Left ventricle myocardium superior (tissue), 1 donor: ENCODE measurements at regions not wholly inside any gene's neighbourhood (a gene's known extent, or its start where the extent isn't known, plus 50 kb on each side); places are given as distances from the start of the nearest gene placed in this dataset.

Experiments used
- ATAC-seq: fragments of 200-7000 bp; cut with Tn5 transposase; one replicate; pipeline ENCODE4 v1.9.1; 2020; ENCODE audit warnings: mild to moderate bottlenecking, moderate library complexity
- DNase-seq: peaks from one replicate; pipeline ENCODE4 v3.0.0-alpha.2; 2020
- intact Hi-C: fragments of 100-400 bp; cut with micrococcal nuclease; formaldehyde crosslinking; loops from one replicate; pipeline ENCODE4 v1.11.0; 2022
- donor health status: DM: no; HTN: yes; CAD: no; lungs with severe emphysema.

- ATAC-seq (no peak), DNase-seq (no peak)
- intact Hi-C loops = no loop called here
Measured at GRCh38 chr4:11197631-11198341, 230.9 kb downstream of the HS3ST1 start.

GRCh38 chr4:11196927-11197522 lies 231.7 kb downstream of the HS3ST1 start:
- intact Hi-C loops = no loop called here
- DNase-seq (no peak), ATAC-seq (no peak)

GRCh38 chr4:11194431-11194830 lies 234.3 kb downstream of the HS3ST1 start:
- intact Hi-C loops = no loop called here
- DNase-seq (no peak), ATAC-seq (no peak)

- intact Hi-C loops = no loop called here
- DNase-seq (no peak), ATAC-seq (no peak)
Measured at GRCh38 chr4:11189756-11190155, 238.9 kb downstream of the HS3ST1 start.

DNA sequence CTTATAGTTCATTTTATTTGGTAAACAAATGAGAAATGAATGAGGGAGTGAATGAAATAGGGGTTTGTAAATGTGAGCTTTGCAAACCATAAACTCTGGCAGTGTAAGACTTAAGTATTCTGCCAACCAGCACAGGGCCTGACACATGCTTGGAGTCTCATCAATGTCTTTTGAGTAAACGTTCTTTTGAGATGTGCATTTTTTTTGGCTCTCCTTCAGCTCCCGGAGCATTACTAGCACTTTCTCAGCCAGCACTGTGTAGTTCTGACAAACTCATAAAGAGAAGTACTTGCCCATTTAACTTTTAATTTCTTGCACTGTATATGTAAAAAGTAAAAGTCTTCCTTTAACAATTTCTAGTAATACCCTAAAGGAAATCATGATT lies 245.3 kb downstream of the HS3ST1 start:
- intact Hi-C loops = no loop called here
- DNase-seq (no peak), ATAC-seq (no peak)

- DNase-seq (no peak), ATAC-seq (no peak)
- intact Hi-C loops = no loop called here
Measured at GRCh38 chr4:11182586-11183355, 245.9 kb downstream of the HS3ST1 start.

- intact Hi-C loops = no loop called here
- ATAC-seq = no peak
- no peak for DNase-seq
Measured at GRCh38 chr4:11182031-11182430, 246.7 kb downstream of the HS3ST1 start.

DNA sequence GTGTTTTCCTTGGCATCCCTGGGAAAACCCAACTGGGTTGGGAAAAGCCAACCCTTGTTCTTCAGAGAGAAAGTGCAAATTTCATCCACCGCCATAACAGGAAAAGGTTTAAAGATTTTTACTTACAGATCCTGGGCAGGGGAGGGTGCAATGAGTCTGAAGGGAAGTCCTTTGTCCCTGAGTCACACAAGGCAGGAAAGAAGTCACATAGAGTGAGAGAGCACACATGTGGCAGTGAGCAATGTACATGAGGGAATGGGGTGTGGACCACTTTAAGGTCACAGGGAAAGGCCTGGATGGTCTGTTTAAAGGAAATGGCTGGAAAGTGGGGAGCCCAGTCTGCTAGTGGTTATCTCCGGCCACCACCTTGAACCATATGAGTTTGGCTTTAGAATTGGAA lies 248.9 kb downstream of the HS3ST1 start:
- intact Hi-C loops = no loop called here
- ATAC-seq = no peak
- no peak for DNase-seq

DNA sequence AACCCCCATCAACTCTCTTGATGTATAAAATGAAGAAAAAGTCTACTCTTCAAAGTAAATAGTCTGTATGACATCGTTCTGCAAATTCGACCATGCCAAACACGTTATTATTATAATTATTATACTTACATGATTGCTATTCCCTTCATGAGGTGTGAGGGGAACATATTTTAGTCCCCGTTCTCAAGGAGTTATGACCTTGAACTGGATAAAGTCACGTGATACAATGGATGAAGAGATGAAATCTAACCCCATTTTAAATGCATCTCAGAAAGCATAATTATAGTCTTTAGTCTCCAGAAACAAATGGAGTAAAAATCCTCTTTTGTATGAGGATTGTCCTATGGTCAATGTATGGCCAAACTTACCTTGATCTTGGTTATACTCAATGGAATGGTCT lies 250.3 kb downstream of the HS3ST1 start:
- DNase-seq = no peak
- intact Hi-C loops = no loop called here
- ATAC-seq = no peak

DNA sequence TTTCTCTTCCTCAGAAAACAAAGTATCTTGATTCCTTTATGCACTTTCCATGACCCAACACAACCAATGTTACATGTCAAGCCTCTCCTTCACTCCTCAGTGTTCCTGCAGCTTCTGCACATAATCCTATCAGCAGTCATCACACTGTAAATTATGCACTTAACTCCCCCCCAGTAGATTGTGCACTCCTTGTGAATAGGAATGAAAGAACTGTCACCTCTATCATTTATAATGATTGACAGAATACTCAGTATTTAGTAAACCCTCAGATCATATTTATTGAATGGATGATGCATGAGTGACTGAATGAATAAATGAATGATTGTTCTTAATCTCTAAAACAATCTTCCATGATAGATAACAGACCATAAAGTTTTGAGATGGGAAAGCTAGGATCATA lies 253.3 kb downstream of the HS3ST1 start:
- DNase-seq = no peak
- no peak for ATAC-seq
- intact Hi-C loops = no loop called here

- ATAC-seq = no peak
- DNase-seq = no peak
- intact Hi-C loops = no loop called here
Measured at GRCh38 chr4:11166606-11167005, 262.1 kb downstream of the HS3ST1 start.

- ATAC-seq = no peak
- DNase-seq = no peak
Measured at GRCh38 chr4:11166034-11166433, 262.7 kb downstream of the HS3ST1 start.

DNA sequence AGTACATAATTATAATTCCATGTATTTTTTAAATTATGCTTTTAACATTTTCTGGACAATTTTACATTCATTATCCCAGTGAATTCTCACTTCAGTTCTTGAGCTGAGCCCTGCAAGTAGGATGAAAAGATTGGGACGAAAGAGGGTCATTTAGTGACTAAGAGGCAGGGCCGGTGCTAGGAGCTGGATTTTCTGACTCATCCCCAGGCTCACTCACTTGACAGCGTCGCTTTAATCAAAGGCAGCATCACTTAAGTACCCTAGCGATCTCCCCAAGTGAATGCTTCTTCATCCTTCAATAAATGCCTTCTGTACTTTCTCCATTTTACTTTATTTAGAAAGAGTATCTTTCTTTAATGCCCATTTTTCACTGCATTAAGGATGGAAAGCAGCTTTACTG lies 263.6 kb downstream of the HS3ST1 start:
- DNase-seq (no peak), ATAC-seq (no peak)
- intact Hi-C loops = no loop called here

More at GRCh38 chr4:11166034-11166433, 262.7 kb downstream of the HS3ST1 start:
- intact Hi-C loops = no loop called here

DNA sequence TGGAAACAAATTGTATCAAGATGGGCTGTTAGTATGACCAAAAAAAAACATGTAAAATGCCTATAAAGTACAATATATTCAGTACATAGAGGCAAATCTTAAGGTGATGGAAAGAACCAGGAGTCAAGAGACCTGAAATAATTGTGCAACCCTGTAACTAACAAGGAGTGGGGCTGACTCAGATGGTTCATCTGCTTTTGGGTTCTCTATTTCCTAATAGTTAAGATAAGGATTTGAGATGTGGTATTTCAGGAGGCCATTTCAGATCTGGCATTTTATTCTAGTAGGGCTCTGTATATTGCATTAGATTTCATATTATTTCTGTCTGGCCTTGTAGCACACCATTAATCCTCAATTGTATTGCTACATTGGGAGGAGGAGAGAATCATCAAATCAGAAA lies 268.4 kb downstream of the HS3ST1 start:
- intact Hi-C loops = no loop called here
- ATAC-seq (no peak), DNase-seq (no peak)

GRCh38 chr4:11158971-11159370 lies 269.7 kb downstream of the HS3ST1 start:
- DNase-seq (no peak), ATAC-seq (no peak)
- intact Hi-C loops = no loop called here

GRCh38 chr4:11155208-11155867 lies 273.4 kb downstream of the HS3ST1 start:
- no peak for ATAC-seq
- no peak for DNase-seq
- intact Hi-C loops = no loop called here

- intact Hi-C loops = no loop called here
- DNase-seq (no peak), ATAC-seq (no peak)
Measured at GRCh38 chr4:11153171-11153750, 275.4 kb downstream of the HS3ST1 start.

- no peak for DNase-seq
- ATAC-seq = no peak
- intact Hi-C loops = no loop called here
Measured at GRCh38 chr4:11152684-11153083, 276.0 kb downstream of the HS3ST1 start.

GRCh38 chr4:11151500-11151899 lies 277.2 kb downstream of the HS3ST1 start:
- intact Hi-C loops = no loop called here
- DNase-seq = no peak
- ATAC-seq = no peak
